PC-3 (cell line): ENCODE measurements at regions not wholly inside any gene's neighbourhood (a gene's known extent, or its start where the extent isn't known, plus 50 kb on each side); places are given as distances from the start of the nearest gene placed in this dataset.

Experiments used
- CTCF ChIP-seq: fragments of 300-600 bp; sonication (generic); conservative IDR thresholded peaks from 2 replicates; pipeline ENCODE4 v1.5.1; 2017; ENCODE audit warnings: antibody characterized with exemption, low read depth, mild to moderate bottlenecking, low read length
- EZH2 ChIP-seq: fragments of 300-600 bp; sonication (generic); IDR thresholded peaks from one replicate; pipeline ENCODE4 v1.6.1; 2017; ENCODE audit warnings: antibody characterized with exemption, mild to moderate bottlenecking, low read length; ENCODE audit not compliant: unreplicated experiment
- EZH2phosphoT487 ChIP-seq: fragments of 300-600 bp; sonication (generic); IDR thresholded peaks from 2 replicates; pipeline ENCODE4 v1.6.1; 2018; ENCODE audit warnings: mild to moderate bottlenecking, antibody characterized with exemption, low read length, borderline replicate concordance

DNA sequence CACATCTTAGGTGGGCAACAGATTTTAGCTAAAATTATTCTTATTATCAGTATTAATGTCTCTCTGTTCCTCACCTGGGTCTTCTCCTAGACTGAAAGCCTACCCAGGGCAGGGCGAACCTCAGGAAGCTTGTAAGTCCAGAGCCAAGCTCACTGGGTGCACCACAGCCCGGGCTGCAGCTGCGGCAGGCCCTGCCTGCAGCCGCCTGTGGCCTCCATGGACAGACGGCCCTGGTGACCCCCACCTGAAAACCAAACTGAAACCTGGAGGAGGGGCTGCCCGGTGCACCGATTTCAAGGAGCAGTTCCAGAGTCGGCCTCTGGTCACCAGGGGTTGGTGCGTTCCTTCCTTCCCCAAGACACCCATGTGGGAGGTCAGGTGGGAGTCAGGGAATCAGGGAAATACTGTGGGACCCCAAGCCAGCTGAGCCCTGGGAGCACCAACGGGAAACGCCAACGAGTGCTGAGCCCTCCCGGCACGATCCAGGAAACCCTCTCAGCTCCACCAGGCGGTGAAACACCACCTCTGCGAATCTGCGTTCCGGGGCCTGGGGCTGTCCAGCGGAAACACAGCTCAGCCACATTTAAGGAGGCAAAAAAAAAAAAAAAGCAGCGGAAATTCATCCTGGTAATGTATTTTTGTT, 68.6 kb upstream of the PPP1R26 start:
- TF ChIP-seq CTCF (no peak), EZH2 (no peak), EZH2phosphoT487 (no peak)
